GM12878 (cell line): ENCODE measurements at regions not wholly inside any gene's neighbourhood (a gene's known extent, or its start where the extent isn't known, plus 50 kb on each side); places are given as distances from the start of the nearest gene placed in this dataset.

Experiments used
- ATAC-seq: fragments of 200-7000 bp; cut with Tn5 transposase; 3 replicates; pipeline ENCODE4 v1.9.1; 2020; ENCODE audit warnings: mild to moderate bottlenecking, moderate library complexity
- BruUV-seq: library from RNA; stranded (reverse); fragments of 400-500 nt; replicated peaks from 2 replicates; lab custom pipeline; 2021; lab: Mats Ljungman, UMichigan
- CTCF ChIA-PET: fragments of 300-600 bp; sonication (Branson Sonifier 250); formaldehyde crosslinking; extraction: SDS; loops from one replicate; lab custom pipeline; 2021; ENCODE audit warnings: inconsistent platforms; lab: Yijun Ruan, JAX
- POLR2A ChIA-PET: fragments of 350-600 bp; formaldehyde crosslinking; extraction: SDS; loops from one replicate; lab custom pipeline; 2021; ENCODE audit warnings: inconsistent platforms; lab: Charles Lee
- RAD21 ChIA-PET: fragments of 300-600 bp; sonication (Branson Sonifier 250); formaldehyde crosslinking; loops from one replicate; lab custom pipeline; 2023; ENCODE audit warnings: antibody characterized with exemption; ENCODE audit not compliant: unreplicated experiment; lab: Charles Lee
- SMC1A ChIA-PET: fragments of 300-600 bp; sonication (Branson Sonifier 250); formaldehyde crosslinking; loops from one replicate; lab custom pipeline; 2023; ENCODE audit not compliant: unreplicated experiment, uncharacterized antibody; lab: Charles Lee
- DNase-seq: peaks from one replicate; pipeline ENCODE4 v3.0.0-alpha.2; 2011; ENCODE audit warnings: low read depth, low spot score
- FAIRE-seq: peaks from 3 replicates; lab custom pipeline; 2011; peaks lifted over from hg19 to GRCh38; lab: Jason Lieb, UNC
- H2AFZ ChIP-seq: 2 replicates; pipeline ENCODE4 v1.6.0; 2011; ENCODE audit warnings: low read depth, low read length, control low read depth; ENCODE audit not compliant: control insufficient read depth
- H3K27ac ChIP-seq: 2 replicates; pipeline ENCODE4 v1.5.1; 2011; ENCODE audit warnings: control low read depth; ENCODE audit not compliant: control insufficient read depth, insufficient read depth
- H3K27me3 ChIP-seq, 2 experiments: replicated peaks in 1 of 2; 2 replicates each; pipeline versions ENCODE4 v1.6.0 to v1.6.1; 2011; ENCODE audit warnings: low read length in 1 of 2; ENCODE audit not compliant: control insufficient read depth in 2 of 2, insufficient read depth in 2 of 2
- H3K36me3 ChIP-seq, 2 experiments: 2 replicates each; pipeline ENCODE4 v1.5.1; 2011; ENCODE audit warnings: low read length in 1 of 2; ENCODE audit not compliant: control insufficient read depth in 2 of 2, insufficient read depth in 2 of 2
- H3K4me1 ChIP-seq: 2 replicates; pipeline ENCODE4 v1.6.1; 2011; ENCODE audit warnings: mild to moderate bottlenecking, low read length, moderate library complexity, mixed read lengths; ENCODE audit not compliant: control insufficient read depth, insufficient read depth
- H3K4me2 ChIP-seq: 2 replicates; pipeline ENCODE4 v1.6.0; 2011; ENCODE audit warnings: control low read depth; ENCODE audit not compliant: control insufficient read depth, insufficient read depth
- H3K4me3 ChIP-seq: fragments of 200-600 bp; sonication (generic); 2 replicates; pipeline ENCODE4 v1.5.1; 2016
- H3K79me2 ChIP-seq: 2 replicates; pipeline ENCODE4 v1.6.0; 2011; ENCODE audit warnings: low read length; ENCODE audit not compliant: control insufficient read depth, insufficient read depth
- H3K9ac ChIP-seq: 2 replicates; pipeline ENCODE4 v1.8.0; 2011; ENCODE audit warnings: low read length, control low read depth, mixed read lengths; ENCODE audit not compliant: control insufficient read depth, insufficient read depth
- H3K9me3 ChIP-seq: replicated peaks from 3 replicates; pipeline ENCODE4 v1.5.1; 2011; ENCODE audit warnings: mild to moderate bottlenecking, low read length; ENCODE audit not compliant: control insufficient read depth, insufficient read depth
- H4K20me1 ChIP-seq: 2 replicates; pipeline ENCODE4 v1.6.0; 2011; ENCODE audit not compliant: control insufficient read depth, insufficient read depth
- BCL3 ChIP-seq: IDR thresholded peaks from 2 replicates; pipeline ENCODE4 v1.6.1; 2011; ENCODE audit warnings: borderline replicate concordance, low read depth, mild to moderate bottlenecking, moderate library complexity, low read length; ENCODE audit not compliant: insufficient read depth, poor library complexity, severe bottlenecking
- E4F1 ChIP-seq: fragments of 450-650 bp; IDR thresholded peaks from 2 replicates; pipeline ENCODE4 v1.6.1; 2018; ENCODE audit warnings: borderline replicate concordance, mild to moderate bottlenecking; ENCODE audit not compliant: partially characterized antibody
- FOS ChIP-seq: IDR thresholded peaks from 3 replicates; pipeline ENCODE4 v1.6.1; 2011; ENCODE audit warnings: borderline replicate concordance; ENCODE audit not compliant: insufficient read length; ENCODE audit errors: extremely low read depth
- NR2F1 ChIP-seq: fragments of 450-650 bp; conservative IDR thresholded peaks from 2 replicates; pipeline ENCODE4 v1.6.1; 2017; ENCODE audit warnings: mild to moderate bottlenecking
- RAD21 ChIP-seq: IDR thresholded peaks from 2 replicates; pipeline ENCODE4 v1.6.1; 2011; ENCODE audit warnings: mild to moderate bottlenecking, low read depth, low read length, moderate library complexity; ENCODE audit not compliant: insufficient read depth
- SREBF1 ChIP-seq: IDR thresholded peaks from 2 replicates; pipeline ENCODE4 v1.6.1; 2012; ENCODE audit warnings: mild to moderate bottlenecking, low read length
- STAT3 ChIP-seq: IDR thresholded peaks from 2 replicates; pipeline ENCODE4 v1.6.1; 2011; ENCODE audit warnings: low read depth, low read length, improper control_type of control experiment
- ZBTB4 ChIP-seq: fragments of 450-650 bp; formaldehyde crosslinking; IDR thresholded peaks from 2 replicates; pipeline ENCODE4 v1.4.0; 2022; ENCODE audit warnings: mild to moderate bottlenecking, moderate library complexity
- WGBS: methylation state at CpG from one replicate; pipeline ENCODE4 v1.1.6; 2016; ENCODE audit warnings: low lambda C conversion rate; ENCODE audit not compliant: insufficient replicate concordance, insufficient coverage; ENCODE audit errors: missing lambda C conversion rate; 5-methylcytosine and 5-hydroxymethylcytosine counted together
- in situ Hi-C: fragments of 300-500 bp; cut with MboI; formaldehyde crosslinking; loops from 9 replicates; pipeline ENCODE4 v1.14.3; 2018; ENCODE audit warnings: mixed read lengths
- intact Hi-C: fragments of 100-400 bp; cut with micrococcal nuclease; formaldehyde crosslinking; loops from one replicate; pipeline ENCODE4 v1.14.2; 2022; ENCODE audit not compliant: unreplicated experiment

- RAD21 ChIA-PET: no interaction called here
- no peak for TF ChIP-seq NR2F1
- Histone ChIP-seq H4K20me1 (no peaks in the 10 kb centered on the region), H3K36me3 (no peaks in the 10 kb centered on the region), H3K79me2 (no peaks in the 10 kb centered on the region), H3K27me3 (no peaks in the 10 kb centered on the region), H3K4me2 (no peak overlapping the region), H3K9ac (no peak overlapping the region), H3K4me1 (no peaks in the 10 kb centered on the region), H3K4me3 (no peak overlapping the region), H2AFZ (no peak overlapping the region), H3K27ac (no peak overlapping the region), H3K9me3 (no peaks in the 10 kb centered on the region)
- ATAC-seq: no peak
- no TSS peak for BruUV-seq
- CTCF ChIA-PET: interaction anchor here (0.5 kb wide), 1 partner anchor 1299 kb away, joined by 4 read pairs; no protein-coding TSS in a partner anchor
- intact Hi-C loops (no loop called here), in situ Hi-C loops (no loop called here)
- no peak for DNase-seq
- no peak for FAIRE-seq
- WGBS: 54% methylated on average over 4 of the region's 4 CpGs
- SMC1A ChIA-PET: no interaction called here
- POLR2A ChIA-PET: no interaction called here
Measured at GRCh38 chr15:97463696-97464095, 496.8 kb upstream of the ARRDC4 start.

GRCh38 chr15:97470417-97470816, 490.1 kb upstream of the ARRDC4 start:
- DNase-seq (no peak), FAIRE-seq (no peak), ATAC-seq (no peak)
- H3K9me3 ChIP-seq: no peaks in the 10 kb centered on the region
- intact Hi-C loops: no loop called here
- in situ Hi-C loops: no loop called here
- BruUV-seq: no TSS peak
- no peak overlapping the region for H3K9ac ChIP-seq
- no peaks in the 10 kb centered on the region for H3K4me1 ChIP-seq
- no peak overlapping the region for H3K4me2 ChIP-seq
- ChIA-PET CTCF (no interaction called here), RAD21 (no interaction called here), SMC1A (no interaction called here), POLR2A (no interaction called here)
- no peaks in the 10 kb centered on the region for H3K36me3 ChIP-seq
- H3K27me3 ChIP-seq: no peaks in the 10 kb centered on the region
- H3K79me2 ChIP-seq: no peaks in the 10 kb centered on the region
- no peak overlapping the region for H2AFZ ChIP-seq
- no peaks in the 10 kb centered on the region for H4K20me1 ChIP-seq
- no peak overlapping the region for H3K4me3 ChIP-seq
- no peak overlapping the region for H3K27ac ChIP-seq
- TF ChIP-seq STAT3: no peak
- TF ChIP-seq ZBTB4 (CRISPR knock-in tag): no peak
- no peak for TF ChIP-seq SREBF1
- no peak for TF ChIP-seq FOS
- TF ChIP-seq E4F1: no peak
- TF ChIP-seq RAD21: no peak
- no peak for TF ChIP-seq BCL3
